ENCODE measurements at regions not wholly inside any gene's neighbourhood (a gene's known extent, or its start where the extent isn't known, plus 50 kb on each side); places are given as distances from the start of the nearest gene placed in this dataset.

DNA sequence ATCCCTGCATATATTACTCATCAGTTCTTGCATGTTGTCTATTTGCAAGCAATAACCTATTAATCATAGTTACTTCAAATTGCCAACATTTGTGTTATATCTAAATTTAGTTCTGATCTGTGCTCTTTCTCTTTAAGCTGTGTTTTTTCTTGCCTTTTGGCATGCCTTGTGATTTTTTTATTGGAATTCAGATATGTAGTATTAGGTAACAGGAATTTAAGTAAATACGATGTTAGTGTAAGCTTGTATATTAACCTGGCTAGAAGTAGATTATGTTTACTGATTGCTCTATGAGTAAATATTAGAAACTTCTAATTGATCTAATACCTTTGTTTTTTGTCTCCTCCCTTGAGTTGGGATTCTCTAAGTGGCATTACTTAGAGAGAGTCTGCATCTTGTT lies 718.9 kb upstream of the POT1 start:
- DNase-seq (ENCODE audit: low read depth), result no peak
- TF ChIP-seq, protein P1, sequence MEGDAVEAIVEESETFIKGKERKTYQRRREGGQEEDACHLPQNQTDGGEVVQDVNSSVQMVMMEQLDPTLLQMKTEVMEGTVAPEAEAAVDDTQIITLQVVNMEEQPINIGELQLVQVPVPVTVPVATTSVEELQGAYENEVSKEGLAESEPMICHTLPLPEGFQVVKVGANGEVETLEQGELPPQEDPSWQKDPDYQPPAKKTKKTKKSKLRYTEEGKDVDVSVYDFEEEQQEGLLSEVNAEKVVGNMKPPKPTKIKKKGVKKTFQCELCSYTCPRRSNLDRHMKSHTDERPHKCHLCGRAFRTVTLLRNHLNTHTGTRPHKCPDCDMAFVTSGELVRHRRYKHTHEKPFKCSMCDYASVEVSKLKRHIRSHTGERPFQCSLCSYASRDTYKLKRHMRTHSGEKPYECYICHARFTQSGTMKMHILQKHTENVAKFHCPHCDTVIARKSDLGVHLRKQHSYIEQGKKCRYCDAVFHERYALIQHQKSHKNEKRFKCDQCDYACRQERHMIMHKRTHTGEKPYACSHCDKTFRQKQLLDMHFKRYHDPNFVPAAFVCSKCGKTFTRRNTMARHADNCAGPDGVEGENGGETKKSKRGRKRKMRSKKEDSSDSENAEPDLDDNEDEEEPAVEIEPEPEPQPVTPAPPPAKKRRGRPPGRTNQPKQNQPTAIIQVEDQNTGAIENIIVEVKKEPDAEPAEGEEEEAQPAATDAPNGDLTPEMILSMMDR (conservative IDR thresholded peaks at IDR 0.05; ENCODE audit: low read depth, low read length), result no peak

DNA sequence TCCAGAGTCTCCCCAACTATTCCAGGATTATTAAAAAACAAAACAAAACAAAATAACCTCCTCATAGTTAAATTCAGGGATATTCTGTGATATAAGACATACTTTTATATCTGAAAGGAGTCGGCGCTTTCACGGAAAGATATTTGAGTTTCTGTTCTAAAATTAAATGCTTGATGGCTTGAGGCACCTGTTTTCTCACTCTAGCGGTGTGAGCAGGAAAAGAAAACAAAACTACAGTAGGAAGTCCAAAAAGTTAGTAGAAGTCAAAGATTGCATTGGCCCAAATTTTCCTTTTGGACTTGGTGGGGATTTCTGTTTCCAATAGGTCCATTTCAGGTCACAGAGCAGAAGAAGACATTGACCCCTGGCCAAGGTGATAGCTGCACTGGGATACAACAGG lies 716.1 kb upstream of the POT1 start:
- no peak overlapping the region for H3K4me3 ChIP-seq (ENCODE audit: low read depth, low read length)
- TF ChIP-seq, protein P1 (conservative IDR thresholded peaks at IDR 0.05; ENCODE audit: low read depth, low read length), result no peak
- no peak for DNase-seq (ENCODE audit: low read depth)

More for the DNA sequence above, 718.9 kb upstream of the POT1 start:
- no peak overlapping the region for H3K4me3 ChIP-seq (ENCODE audit: low read depth, low read length)

DNA sequence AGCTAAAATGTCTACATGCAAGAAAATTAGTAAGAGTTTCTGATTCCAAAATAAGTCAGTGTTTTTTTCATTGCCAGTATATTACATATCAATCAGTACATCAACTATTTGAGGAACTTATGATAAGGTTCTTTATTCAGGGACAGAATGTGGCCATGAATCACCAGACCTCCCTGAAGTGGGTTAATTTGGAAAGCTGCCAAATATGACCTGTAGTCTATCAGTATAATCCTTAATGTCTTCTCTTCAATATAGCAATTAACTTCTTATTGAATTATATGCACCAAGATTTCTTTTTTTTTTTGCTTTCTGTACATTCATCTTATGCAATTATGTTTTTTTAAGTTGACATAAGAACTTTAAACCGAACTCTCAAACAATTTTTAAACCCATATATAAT lies 714.5 kb upstream of the POT1 start:
- no peak overlapping the region for H3K4me3 ChIP-seq (ENCODE audit: low read depth, low read length)
- peak; percentile 23 for DNase-seq (ENCODE audit: low read depth)
- TF ChIP-seq, protein P1 (conservative IDR thresholded peaks at IDR 0.05; ENCODE audit: low read depth, low read length), result no peak

DNA sequence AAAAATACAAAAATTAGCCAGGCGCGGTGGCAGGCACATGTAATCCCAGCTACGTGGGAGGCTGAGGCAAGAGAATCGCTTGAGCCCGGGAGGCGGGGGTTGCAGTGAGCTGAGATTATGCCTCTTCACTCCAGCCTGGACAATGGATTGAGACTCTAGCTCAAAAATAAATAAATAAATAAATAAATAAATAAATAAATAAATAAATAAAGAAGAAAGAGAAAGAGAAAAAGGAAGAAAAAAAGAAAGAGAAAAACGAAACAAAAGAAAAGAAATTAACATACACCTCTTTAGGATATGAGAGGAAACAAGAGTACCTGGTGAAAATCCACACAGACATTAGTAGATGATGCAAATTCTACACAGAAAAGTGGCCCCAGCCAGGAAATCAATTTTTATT lies 713.7 kb upstream of the POT1 start:
- no peak overlapping the region for H3K4me3 ChIP-seq (ENCODE audit: low read depth, low read length)
- TF ChIP-seq, protein P1 (conservative IDR thresholded peaks at IDR 0.05; ENCODE audit: low read depth, low read length), result no peak
- no peak for DNase-seq (ENCODE audit: low read depth)

DNA sequence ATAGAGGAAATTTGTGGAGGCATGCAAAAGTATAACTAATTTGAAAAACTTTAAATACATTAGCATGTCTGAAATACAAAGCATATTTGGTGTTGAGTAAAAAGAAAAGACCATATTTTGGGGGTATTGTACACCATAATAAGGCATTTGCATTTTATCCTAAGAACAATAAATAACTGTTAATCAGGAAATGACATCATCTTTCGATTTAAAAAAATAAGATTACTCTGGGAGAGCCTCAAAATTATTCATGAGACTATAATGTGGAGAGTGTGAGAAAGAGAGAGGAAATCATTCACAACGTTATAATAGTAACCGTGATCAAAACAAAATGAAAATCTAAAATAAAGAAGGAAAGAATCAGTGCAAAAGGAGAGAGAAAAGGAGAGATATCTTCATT lies 712.3 kb upstream of the POT1 start:
- TF ChIP-seq, protein P1 (conservative IDR thresholded peaks at IDR 0.05; ENCODE audit: low read depth, low read length), result no peak
- no peak for DNase-seq (ENCODE audit: low read depth)
- H3K4me3 ChIP-seq (ENCODE audit: low read depth, low read length), result no peak overlapping the region

DNA sequence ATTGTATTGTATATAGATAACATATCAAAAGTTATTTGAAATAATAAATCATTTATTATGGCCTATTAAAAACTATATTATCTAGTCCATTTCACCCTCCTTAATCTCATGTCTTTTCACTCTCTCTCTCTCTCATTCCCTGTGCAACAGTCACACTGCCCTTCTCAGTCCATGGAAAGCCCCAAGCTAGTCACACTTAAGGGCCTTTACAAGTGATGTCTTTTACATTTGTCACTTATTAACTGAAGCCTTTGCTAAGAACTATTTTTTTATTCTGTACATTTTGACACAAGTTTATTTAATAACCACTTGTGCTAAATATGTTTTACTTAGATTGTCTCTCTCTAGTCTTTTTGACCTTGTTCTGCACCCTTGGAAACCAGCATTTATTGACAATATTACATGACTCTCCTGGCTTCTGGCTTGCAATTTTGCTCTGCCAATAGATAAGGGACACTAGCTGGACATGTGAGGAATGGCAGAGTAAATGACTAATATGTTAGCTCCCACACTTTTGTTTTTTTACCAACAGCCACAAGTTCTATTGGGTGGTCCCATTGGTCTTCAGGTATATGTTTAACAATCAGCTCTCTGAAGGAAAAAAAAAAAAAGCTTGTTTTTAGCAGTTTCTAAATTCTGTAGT lies 706.8 kb upstream of the POT1 start:
- no peak overlapping the region for H3K4me3 ChIP-seq (ENCODE audit: low read depth, low read length)
- no peak for DNase-seq (ENCODE audit: low read depth)
- TF ChIP-seq, protein P1 (conservative IDR thresholded peaks at IDR 0.05; ENCODE audit: low read depth, low read length), result no peak

DNA sequence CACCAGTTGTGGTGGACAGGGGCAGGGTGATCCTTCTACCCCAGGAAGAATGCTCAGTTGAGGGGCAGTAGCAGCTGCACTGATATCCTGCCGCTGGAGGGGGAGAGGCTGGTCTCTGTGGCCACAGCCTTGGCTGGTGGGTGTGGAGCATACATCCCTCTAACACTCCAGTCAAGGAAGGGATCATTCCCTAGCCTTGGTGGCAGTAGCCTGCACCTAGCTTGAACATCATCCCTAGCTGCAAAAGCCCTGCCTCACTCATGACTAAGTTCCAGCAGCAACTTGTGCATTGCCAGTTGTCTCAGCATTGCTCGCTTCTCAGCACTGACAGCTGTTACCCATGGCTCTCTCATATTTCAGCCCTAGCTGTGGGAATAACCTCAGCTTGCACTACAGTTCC lies 688.9 kb upstream of the POT1 start:
- TF ChIP-seq, protein P1 (conservative IDR thresholded peaks at IDR 0.05; ENCODE audit: low read depth, low read length), result no peak
- H3K4me3 ChIP-seq (ENCODE audit: low read depth, low read length), result no peak overlapping the region
- no peak for DNase-seq (ENCODE audit: low read depth)

Measured in choroid plexus epithelial cell (primary cell).